H9 (cell line): ENCODE measurements at regions not wholly inside any gene's neighbourhood (a gene's known extent, or its start where the extent isn't known, plus 50 kb on each side); places are given as distances from the start of the nearest gene placed in this dataset.
"Not testable (repeated sequence)": the region's sequence is repeated elsewhere in the genome, so short reads cannot be mapped to it uniquely, and the experiment has no call there.

Experiments used
- DNase-seq: peaks from one replicate; pipeline ENCODE4 v3.0.0-alpha.2; 2017
- H2AFZ ChIP-seq: one replicate; pipeline ENCODE4 v1.6.1; 2013; ENCODE audit warnings: mild to moderate bottlenecking, low read length, control low read depth, moderate library complexity
- H2AK5ac ChIP-seq: 2 replicates; pipeline ENCODE4 v1.6.1; 2013; ENCODE audit warnings: low read length, control low read depth, mixed read lengths; ENCODE audit not compliant: insufficient read length
- H2BK120ac ChIP-seq: one replicate; pipeline ENCODE4 v1.6.1; 2013; ENCODE audit warnings: low read depth, mild to moderate bottlenecking, low read length, control low read depth, inconsistent platforms; ENCODE audit not compliant: poor library complexity, severe bottlenecking
- H2BK12ac ChIP-seq: 2 replicates; pipeline ENCODE4 v1.6.1; 2013; ENCODE audit warnings: low read length, control low read depth, mixed read lengths, low read depth; ENCODE audit not compliant: insufficient read length
- H2BK15ac ChIP-seq: 2 replicates; pipeline ENCODE4 v1.6.1; 2013; ENCODE audit warnings: low read depth, low read length, control low read depth
- H2BK20ac ChIP-seq: one replicate; pipeline ENCODE4 v1.6.1; 2013; ENCODE audit warnings: low read depth, mild to moderate bottlenecking, low read length, control low read depth, inconsistent platforms; ENCODE audit not compliant: poor library complexity, severe bottlenecking
- H2BK5ac ChIP-seq: 2 replicates; pipeline ENCODE4 v1.6.1; 2013; ENCODE audit warnings: low read length, control low read depth, mixed read lengths; ENCODE audit not compliant: insufficient read length
- H3K14ac ChIP-seq: 2 replicates; pipeline ENCODE4 v1.6.1; 2013; ENCODE audit warnings: low read length, control low read depth; ENCODE audit not compliant: insufficient read depth
- H3K18ac ChIP-seq: 2 replicates; pipeline ENCODE4 v1.6.1; 2013; ENCODE audit warnings: low read depth, mild to moderate bottlenecking, mixed read lengths, low read length, control low read depth; ENCODE audit not compliant: insufficient read length
- H3K23ac ChIP-seq: 2 replicates; pipeline ENCODE4 v1.6.1; 2013; ENCODE audit warnings: low read length, control low read depth, mixed read lengths, low read depth; ENCODE audit not compliant: insufficient read length
- H3K23me2 ChIP-seq: 2 replicates; pipeline ENCODE4 v1.6.1; 2013; ENCODE audit warnings: low read depth, mild to moderate bottlenecking, mixed read lengths, low read length, control low read depth; ENCODE audit not compliant: insufficient read length, poor library complexity, severe bottlenecking
- H3K27ac ChIP-seq: 2 replicates; pipeline ENCODE4 v1.5.1; 2013; ENCODE audit warnings: low read length, control low read depth, mixed read lengths, low read depth; ENCODE audit not compliant: insufficient read length
- H3K27me3 ChIP-seq: 2 replicates; pipeline ENCODE4 v1.6.1; 2013; ENCODE audit warnings: low read length, control low read depth, inconsistent platforms; ENCODE audit not compliant: insufficient read depth
- H3K4ac ChIP-seq: 2 replicates; pipeline ENCODE4 v1.6.1; 2013; ENCODE audit warnings: low read depth, mild to moderate bottlenecking, control low read depth, inconsistent platforms, low read length, moderate library complexity
- H3K4me1 ChIP-seq: 2 replicates; pipeline ENCODE4 v1.6.1; 2013; ENCODE audit warnings: low read length, control low read depth, inconsistent platforms; ENCODE audit not compliant: insufficient read depth
- H3K4me2 ChIP-seq: 2 replicates; pipeline ENCODE4 v1.6.1; 2013; ENCODE audit warnings: low read length, control low read depth, mixed read lengths; ENCODE audit not compliant: insufficient read length, insufficient read depth
- H3K56ac ChIP-seq: 2 replicates; pipeline ENCODE4 v1.6.1; 2013; ENCODE audit warnings: low read depth, mild to moderate bottlenecking, mixed read lengths, low read length, control low read depth; ENCODE audit not compliant: insufficient read length
- H3K79me1 ChIP-seq: 2 replicates; pipeline ENCODE4 v1.6.1; 2013; ENCODE audit warnings: low read depth, mild to moderate bottlenecking, moderate library complexity, low read length, control low read depth, inconsistent platforms; ENCODE audit not compliant: insufficient read depth, poor library complexity, severe bottlenecking
- H3K79me2 ChIP-seq: 2 replicates; pipeline ENCODE4 v1.6.1; 2013; ENCODE audit warnings: low read length, control low read depth, inconsistent platforms; ENCODE audit not compliant: insufficient read depth
- H3K9ac ChIP-seq: 2 replicates; pipeline ENCODE4 v1.6.1; 2013; ENCODE audit warnings: low read length, control low read depth, mixed read lengths; ENCODE audit not compliant: insufficient read length; ENCODE audit errors: extremely low read depth
- H3K9me3 ChIP-seq: one replicate; pipeline ENCODE4 v1.6.1; 2013; ENCODE audit warnings: low read depth, low read length, inconsistent platforms; ENCODE audit not compliant: control insufficient read depth
- H3T11ph ChIP-seq: one replicate; pipeline ENCODE4 v1.6.1; 2013; ENCODE audit warnings: mild to moderate bottlenecking, low read length, control low read depth, inconsistent platforms
- H4K20me1 ChIP-seq: one replicate; pipeline ENCODE4 v1.6.1; 2013; ENCODE audit not compliant: control insufficient read depth, insufficient read length, insufficient read depth
- H4K5ac ChIP-seq: 2 replicates; pipeline ENCODE4 v1.6.1; 2013; ENCODE audit warnings: low read depth, mild to moderate bottlenecking, mixed read lengths, low read length, control low read depth; ENCODE audit not compliant: insufficient read length
- H4K8ac ChIP-seq: replicated peaks from 2 replicates; pipeline ENCODE4 v1.6.1; 2013; ENCODE audit warnings: low read length, control low read depth, mixed read lengths, low read depth; ENCODE audit not compliant: insufficient read length
- H4K91ac ChIP-seq: 2 replicates; pipeline ENCODE4 v1.6.1; 2013; ENCODE audit warnings: low read depth, mild to moderate bottlenecking, moderate library complexity, mixed read lengths, low read length, control low read depth; ENCODE audit not compliant: insufficient read length
- H3K27ac Mint-ChIP-seq, 3 experiments: 2 replicates in 2 of 3; 3 replicates in 1 of 3; pipeline ENCODE4 v1.8.0; 2020 to 2021; ENCODE audit warnings: mixed read lengths in 3 of 3, mild to moderate bottlenecking in 1 of 3, moderate library complexity in 1 of 3
- H3K27me3 Mint-ChIP-seq: 2 replicates; pipeline ENCODE4 v1.8.0; 2021; ENCODE audit warnings: low read depth, mild to moderate bottlenecking, moderate library complexity, mixed read lengths
- H3K36me3 Mint-ChIP-seq, 3 experiments: 2 replicates in 2 of 3; 3 replicates in 1 of 3; pipeline ENCODE4 v1.8.0; 2020 to 2021; ENCODE audit warnings: low read depth in 3 of 3, mixed read lengths in 3 of 3; ENCODE audit not compliant: insufficient read depth in 1 of 3
- H3K4me1 Mint-ChIP-seq, 2 experiments: 2 replicates each; pipeline ENCODE4 v1.8.0; 2020; ENCODE audit warnings: mixed read lengths in 2 of 2
- H3K4me3 Mint-ChIP-seq, 2 experiments: 2 replicates in 1 of 2; 3 replicates in 1 of 2; pipeline ENCODE4 v1.8.0; 2020 to 2021; ENCODE audit warnings: mild to moderate bottlenecking in 2 of 2, mixed read lengths in 2 of 2, moderate library complexity in 1 of 2
- H3K9me3 Mint-ChIP-seq, 2 experiments: 2 replicates in 1 of 2; 3 replicates in 1 of 2; pipeline ENCODE4 v1.8.0; 2020; ENCODE audit warnings: mild to moderate bottlenecking in 2 of 2, mixed read lengths in 2 of 2, moderate library complexity in 1 of 2
- WGBS: extraction: QIAGEN DNeasy Blood & Tissue Kit; methylation state at CpG from one replicate; pipeline ENCODE4 v1.1.7; 2013; ENCODE audit warnings: missing lambda C conversion rate, low lambda C conversion rate, mixed read lengths; ENCODE audit not compliant: insufficient read length; ENCODE audit errors: extremely low coverage; 5-methylcytosine and 5-hydroxymethylcytosine counted together
- TF ChIP-seq, protein P1 (sequence below): fragments of 200-600 bp; sonication (generic); conservative IDR thresholded peaks from 3 replicates; pipeline ENCODE4 v1.8.0; 2021; ENCODE audit warnings: antibody characterized with exemption, mild to moderate bottlenecking

DNA sequence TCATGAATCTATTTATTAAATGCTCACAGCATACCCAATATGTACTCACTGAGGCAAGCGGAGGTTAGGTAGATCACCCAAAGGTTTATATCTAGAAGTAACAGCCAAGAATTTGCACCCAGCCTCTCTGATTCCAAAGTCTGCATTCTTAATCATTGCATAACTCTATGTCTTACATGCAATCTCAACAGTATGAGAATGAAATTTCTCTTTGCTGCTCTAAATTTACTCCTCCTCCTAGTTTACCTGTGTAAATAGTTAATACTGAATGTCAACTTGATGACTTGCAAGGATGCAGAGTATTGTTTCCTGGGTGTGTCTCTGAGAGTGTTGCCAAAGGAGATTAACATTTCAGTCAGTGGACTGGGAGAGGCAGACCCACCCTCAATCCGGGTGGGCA lies 840.6 kb downstream of the BRINP3 start:
- H2BK5ac ChIP-seq = no peak overlapping the region
- no peak overlapping the region for H2BK120ac ChIP-seq
- no peaks in the 10 kb centered on the region for H3K27me3 ChIP-seq
- H3K23ac ChIP-seq = no peak overlapping the region
- TF ChIP-seq, protein P1, sequence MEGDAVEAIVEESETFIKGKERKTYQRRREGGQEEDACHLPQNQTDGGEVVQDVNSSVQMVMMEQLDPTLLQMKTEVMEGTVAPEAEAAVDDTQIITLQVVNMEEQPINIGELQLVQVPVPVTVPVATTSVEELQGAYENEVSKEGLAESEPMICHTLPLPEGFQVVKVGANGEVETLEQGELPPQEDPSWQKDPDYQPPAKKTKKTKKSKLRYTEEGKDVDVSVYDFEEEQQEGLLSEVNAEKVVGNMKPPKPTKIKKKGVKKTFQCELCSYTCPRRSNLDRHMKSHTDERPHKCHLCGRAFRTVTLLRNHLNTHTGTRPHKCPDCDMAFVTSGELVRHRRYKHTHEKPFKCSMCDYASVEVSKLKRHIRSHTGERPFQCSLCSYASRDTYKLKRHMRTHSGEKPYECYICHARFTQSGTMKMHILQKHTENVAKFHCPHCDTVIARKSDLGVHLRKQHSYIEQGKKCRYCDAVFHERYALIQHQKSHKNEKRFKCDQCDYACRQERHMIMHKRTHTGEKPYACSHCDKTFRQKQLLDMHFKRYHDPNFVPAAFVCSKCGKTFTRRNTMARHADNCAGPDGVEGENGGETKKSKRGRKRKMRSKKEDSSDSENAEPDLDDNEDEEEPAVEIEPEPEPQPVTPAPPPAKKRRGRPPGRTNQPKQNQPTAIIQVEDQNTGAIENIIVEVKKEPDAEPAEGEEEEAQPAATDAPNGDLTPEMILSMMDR = no peak
- no CpG with 5 or more reads among the region's 2 CpGs for WGBS
- H3K9ac ChIP-seq = no peak overlapping the region
- Mint-ChIP-seq H3K4me3 (no peak overlapping the region), H3K9me3 (no peaks in the 10 kb centered on the region), H3K27me3 (no peaks in the 10 kb centered on the region), H3K36me3 (no peaks in the 10 kb centered on the region), H3K4me1 (no peaks in the 10 kb centered on the region), H3K27ac (no peak overlapping the region)
- no peak overlapping the region for H2BK20ac ChIP-seq
- H2AFZ ChIP-seq = no peak overlapping the region
- H2BK12ac ChIP-seq = no peak overlapping the region
- no peaks in the 10 kb centered on the region for H3K79me1 ChIP-seq
- no peak overlapping the region for H4K91ac ChIP-seq
- H3K23me2 ChIP-seq = no peaks in the 10 kb centered on the region
- no peak overlapping the region for H2BK15ac ChIP-seq
- no peak overlapping the region for H4K5ac ChIP-seq
- H3K9me3 ChIP-seq = no peaks in the 10 kb centered on the region
- no peak overlapping the region for H3K4ac ChIP-seq
- H4K8ac ChIP-seq = no peak overlapping the region
- DNase-seq = no peak
- H4K20me1 ChIP-seq = no peaks in the 10 kb centered on the region
- no peak overlapping the region for H3K27ac ChIP-seq
- no peak overlapping the region for H3K56ac ChIP-seq
- H3K79me2 ChIP-seq = no peaks in the 10 kb centered on the region
- H3K14ac ChIP-seq = no peak overlapping the region
- no peak overlapping the region for H3K4me2 ChIP-seq
- H3T11ph ChIP-seq = no peak overlapping the region
- H3K4me1 ChIP-seq = no peaks in the 10 kb centered on the region
- H2AK5ac ChIP-seq = no peak overlapping the region
- no peak overlapping the region for H3K18ac ChIP-seq

DNA sequence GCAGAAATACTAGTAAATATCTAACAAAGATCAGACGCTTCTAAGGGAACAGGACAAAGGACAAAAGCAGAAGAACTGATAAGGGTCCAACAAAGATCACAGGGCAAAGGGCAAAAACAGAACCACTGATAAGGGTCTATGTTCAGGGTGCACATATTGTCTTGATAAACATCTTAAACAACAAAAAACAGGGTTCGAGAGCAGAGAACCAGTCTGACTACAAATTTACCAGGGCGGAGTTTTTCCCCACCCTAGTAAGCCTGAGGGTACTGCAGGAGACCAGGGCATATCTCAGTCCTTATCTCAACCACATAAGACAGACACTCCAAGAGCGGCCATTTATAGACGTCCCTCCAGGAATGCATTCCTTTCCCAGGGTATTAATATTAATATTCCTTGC lies 833.5 kb downstream of the BRINP3 start:
- H2BK5ac ChIP-seq, H3K27ac ChIP-seq, H3K9me3 Mint-ChIP-seq, H3K27me3 ChIP-seq, H3K9me3 ChIP-seq, H3K56ac ChIP-seq, H3K4me1 Mint-ChIP-seq, H2BK120ac ChIP-seq, H3K27ac Mint-ChIP-seq, H3K23ac ChIP-seq, H3K4me1 ChIP-seq, H2BK20ac ChIP-seq, H4K20me1 ChIP-seq, H3K23me2 ChIP-seq, H2AK5ac ChIP-seq, H3K79me2 ChIP-seq, H3K79me1 ChIP-seq, DNase-seq, H3K27me3 Mint-ChIP-seq, H3K4me2 ChIP-seq, H3K36me3 Mint-ChIP-seq, H2BK12ac ChIP-seq, H3K9ac ChIP-seq, H3K14ac ChIP-seq, H3K4ac ChIP-seq, H3K18ac ChIP-seq, H2BK15ac ChIP-seq, H4K91ac ChIP-seq, H3K4me3 Mint-ChIP-seq, H4K8ac ChIP-seq, H3T11ph ChIP-seq, H2AFZ ChIP-seq, H4K5ac ChIP-seq: not testable (repeated sequence)
- WGBS = no CpG with 5 or more reads among the region's 5 CpGs
